RWPE1 (cell line): ENCODE measurements at regions not wholly inside any gene's neighbourhood (a gene's known extent, or its start where the extent isn't known, plus 50 kb on each side); places are given as distances from the start of the nearest gene placed in this dataset.
"Not testable (repeated sequence)": the region's sequence is repeated elsewhere in the genome, so short reads cannot be mapped to it uniquely, and the experiment has no call there.

ENCODE experiments used
- CTCF ChIA-PET: fragments of 350-600 bp; sonication (Branson Sonifier 250); formaldehyde crosslinking; extraction: SDS; loops from one replicate; lab custom pipeline; 2021; lab: Yijun Ruan, JAX
- POLR2A ChIA-PET: fragments of 400-600 bp; formaldehyde crosslinking; extraction: SDS; loops from one replicate; lab custom pipeline; 2020; ENCODE audit warnings: antibody characterized with exemption; ENCODE audit not compliant: low non-redundant PET; lab: Yijun Ruan, JAX
- DNase-seq: peaks from one replicate; pipeline ENCODE4 v3.0.0; 2012; ENCODE audit warnings: low spot score
- H3K27ac ChIP-seq: fragments of 450-650 bp; 2 replicates; pipeline ENCODE4 v1.5.1; 2017
- CTCF ChIP-seq: fragments of 450-650 bp; conservative IDR thresholded peaks from 2 replicates; pipeline ENCODE4 v1.5.1; 2017; ENCODE audit warnings: low read depth, mild to moderate bottlenecking

GRCh38 chr1:222387007-222387814, 160.7 kb downstream of the HHIPL2 start:
- H3K27ac ChIP-seq, result no peak overlapping the region
- no peak for TF ChIP-seq CTCF
- no peak for DNase-seq
- ChIA-PET POLR2A (no interaction called here), CTCF (interaction anchor here (0.6 to 0.7 kb wide), 4 partner anchors 44 to 1139 kb away, joined by 3 to 4 read pairs (median 3); no protein-coding TSS in a partner anchor)

- ChIA-PET CTCF (no interaction called here), POLR2A (no interaction called here)
- TF ChIP-seq CTCF, result no peak
- H3K27ac ChIP-seq, result no peak overlapping the region
- no peak for DNase-seq
Observed at GRCh38 chr1:222385955-222386354, 161.9 kb downstream of the HHIPL2 start.

GRCh38 chr1:222385262-222385661, 162.6 kb downstream of the HHIPL2 start:
- no peak overlapping the region for H3K27ac ChIP-seq
- CTCF ChIA-PET, result no interaction called here
- POLR2A ChIA-PET, result no interaction called here
- no peak for DNase-seq
- TF ChIP-seq CTCF, result no peak

- H3K27ac ChIP-seq, result no peak overlapping the region
- ChIA-PET POLR2A (no interaction called here), CTCF (no interaction called here)
- TF ChIP-seq CTCF, result no peak
- no peak for DNase-seq
Observed at GRCh38 chr1:222384531-222384930, 163.4 kb downstream of the HHIPL2 start.

GRCh38 chr1:222382171-222382570, 165.7 kb downstream of the HHIPL2 start:
- ChIA-PET CTCF (no interaction called here), POLR2A (no interaction called here)
- no peak for TF ChIP-seq CTCF
- no peak overlapping the region for H3K27ac ChIP-seq
- DNase-seq, result no peak

GRCh38 chr1:222377428-222378088, 170.3 kb downstream of the HHIPL2 start:
- TF ChIP-seq CTCF, result no peak
- H3K27ac ChIP-seq, result no peak overlapping the region
- POLR2A ChIA-PET, result no interaction called here
- CTCF ChIA-PET, result no interaction called here
- no peak for DNase-seq

GRCh38 chr1:222376791-222377190, 171.1 kb downstream of the HHIPL2 start:
- H3K27ac ChIP-seq, DNase-seq, POLR2A ChIA-PET, CTCF ChIA-PET: not testable (repeated sequence)
